GM18907 (cell line): ENCODE measurements at regions not wholly inside any gene's neighbourhood (a gene's known extent, or its start where the extent isn't known, plus 50 kb on each side); places are given as distances from the start of the nearest gene placed in this dataset.

Experiments used
- ATAC-seq: cut with Tn5 transposase; IDR thresholded peaks from one replicate; pipeline ENCODE4 v1.9.1; 2021; ENCODE audit warnings: mild to moderate bottlenecking, moderate library complexity; ENCODE audit not compliant: unreplicated experiment

DNA sequence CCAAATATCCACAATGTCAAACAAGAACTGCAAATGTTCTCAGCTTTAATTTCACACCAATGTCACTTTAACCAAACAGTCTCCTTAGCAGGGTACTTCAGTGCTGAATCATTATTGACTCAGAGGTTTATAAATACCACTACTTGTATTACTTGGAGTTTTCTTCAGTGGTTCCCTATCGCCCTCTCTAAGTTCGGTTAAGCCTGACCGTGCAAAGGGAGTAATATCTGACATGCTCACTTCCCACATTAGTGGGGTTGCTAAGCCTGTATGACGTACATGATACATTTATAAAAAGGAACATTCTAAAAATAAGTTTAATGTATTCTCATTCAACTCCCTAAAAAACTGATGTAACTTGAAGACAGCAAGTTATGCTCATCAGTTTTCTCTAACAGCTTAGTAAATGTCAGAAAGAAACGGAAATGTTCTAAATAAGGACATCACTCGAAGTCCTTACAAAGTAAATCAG, 93.1 kb upstream of the ZC3H12C start:
- peak; percentile 97 for ATAC-seq

DNA sequence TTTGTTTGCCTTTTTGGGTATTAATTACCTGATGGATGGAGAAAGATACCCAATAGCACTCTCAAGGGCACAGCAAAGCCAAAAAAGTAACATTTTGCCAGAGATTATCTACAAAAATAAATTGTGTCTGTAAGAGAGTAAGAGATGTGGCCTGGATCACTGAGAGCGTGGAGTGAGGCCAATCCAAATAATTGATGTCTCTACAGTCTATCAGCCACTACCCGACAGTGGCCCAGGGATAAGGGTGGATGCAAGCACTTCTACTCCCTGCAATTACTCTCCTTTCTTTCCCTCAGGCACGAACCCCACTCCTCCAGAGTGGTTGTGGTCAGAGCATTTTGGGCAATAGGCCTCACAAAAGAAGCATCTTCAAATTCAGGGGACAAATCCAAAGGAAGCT, 92.3 kb upstream of the ZC3H12C start:
- ATAC-seq: no peak

DNA sequence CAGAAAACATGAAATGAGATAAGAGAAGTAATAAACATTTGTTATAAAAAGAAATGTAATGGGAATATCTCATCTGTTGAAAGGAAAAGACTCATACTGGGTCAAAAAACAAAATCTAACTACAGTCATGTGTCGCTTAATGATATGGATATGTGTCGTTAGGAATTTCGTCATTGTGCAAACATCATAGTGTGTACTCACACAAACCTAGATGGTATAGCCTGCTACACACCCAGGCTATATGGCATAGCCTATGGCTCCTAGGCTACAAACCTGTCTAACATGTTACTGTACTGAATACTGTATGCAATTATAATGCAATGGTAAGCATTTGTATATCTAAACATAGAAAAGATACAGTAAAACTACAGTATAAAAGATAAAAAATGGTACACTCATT, 89.8 kb upstream of the ZC3H12C start:
- ATAC-seq: no peak

DNA sequence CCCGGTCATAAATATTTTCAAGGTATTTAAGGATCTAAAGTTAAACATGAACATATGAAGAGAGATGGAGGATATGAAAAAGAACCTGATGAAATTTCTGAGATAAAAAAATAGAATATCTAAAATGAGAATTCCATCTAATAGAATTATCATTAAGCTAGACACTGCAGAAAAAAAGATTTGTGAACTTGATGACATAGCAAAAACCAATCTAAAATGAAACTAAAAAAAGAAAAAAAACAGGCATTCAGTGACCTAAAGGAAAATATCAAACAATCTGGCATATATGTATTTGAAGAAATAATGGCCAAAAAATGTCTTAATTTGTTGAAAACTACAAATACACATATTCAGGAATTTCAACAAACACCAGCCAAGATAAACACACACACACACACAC, 81.6 kb upstream of the ZC3H12C start:
- ATAC-seq: no peak

DNA sequence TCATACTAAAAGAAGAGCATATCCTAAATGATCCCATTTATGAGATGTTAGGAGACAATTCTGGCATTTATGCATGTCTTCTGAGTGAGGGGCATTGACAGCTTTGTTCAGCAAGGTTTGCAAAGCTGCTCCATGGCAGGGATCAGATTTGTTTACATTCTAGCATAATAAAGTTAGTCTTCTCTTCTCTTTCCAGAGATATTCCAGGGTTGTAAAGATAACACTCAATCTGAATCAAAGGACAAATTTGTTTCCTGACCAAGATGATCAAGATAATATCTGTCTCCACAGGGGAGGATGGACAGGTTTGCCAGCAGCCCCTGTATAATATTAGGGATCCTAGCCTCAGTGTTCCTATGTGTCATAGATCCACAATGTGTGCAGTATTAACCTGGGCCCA, 77.5 kb upstream of the ZC3H12C start:
- ATAC-seq: no peak

DNA sequence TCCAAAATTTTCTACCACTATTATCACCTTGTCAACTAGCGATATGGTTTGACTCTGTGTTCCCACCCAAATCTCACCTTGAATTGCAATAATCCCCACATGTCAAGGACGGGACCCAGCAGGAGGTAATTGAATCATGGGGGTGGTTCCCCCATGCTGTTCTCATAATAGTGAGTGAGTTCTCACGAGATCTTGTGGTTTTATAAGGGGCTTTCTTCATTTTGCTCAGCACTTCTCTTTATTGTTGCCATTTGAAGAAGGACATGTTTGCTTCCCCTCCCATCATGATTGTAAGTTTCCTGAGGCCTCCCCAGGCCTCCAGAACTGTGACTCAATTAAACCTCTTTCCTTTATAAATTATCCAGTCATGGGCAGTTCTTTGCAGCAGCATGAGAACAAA, 73.5 kb upstream of the ZC3H12C start:
- ATAC-seq: no peak

DNA sequence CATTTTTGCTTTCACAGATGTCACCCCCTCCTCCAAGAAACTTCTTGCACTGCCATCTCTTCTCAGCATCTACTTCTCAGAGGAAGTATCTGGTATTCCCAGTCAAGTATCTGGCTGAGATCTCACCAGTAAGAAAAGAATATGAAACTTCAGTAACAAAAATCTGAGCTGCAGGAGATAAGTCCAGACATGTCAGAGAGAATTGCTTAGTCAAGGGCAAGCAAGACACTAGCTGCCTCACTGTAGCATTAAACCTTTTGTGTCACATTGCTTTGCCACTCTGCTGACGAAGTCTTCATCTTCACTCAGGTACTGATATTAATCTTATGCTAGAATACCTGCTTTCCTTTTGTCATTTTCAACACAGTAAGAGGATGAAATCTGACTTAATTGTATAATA, 70.6 kb upstream of the ZC3H12C start:
- no peak for ATAC-seq

DNA sequence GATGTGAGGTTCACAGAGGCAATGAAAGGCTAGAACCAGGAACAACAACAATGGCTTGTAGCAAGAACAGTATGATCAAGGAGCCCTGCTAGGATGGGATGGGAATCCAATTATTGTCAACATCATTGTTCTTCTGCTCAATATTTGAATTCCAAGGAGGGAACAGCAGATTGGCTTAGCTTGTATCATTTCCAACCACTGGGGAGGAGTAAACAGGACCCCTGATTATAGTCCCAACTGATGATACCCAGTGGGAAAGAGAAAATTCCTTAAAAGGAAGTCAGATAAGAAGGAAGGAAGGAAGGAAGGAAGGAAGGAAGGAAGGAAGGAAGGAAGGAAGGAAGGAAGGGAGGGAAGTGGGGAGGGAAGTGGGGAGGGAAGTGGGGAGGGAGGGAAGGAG, 69.5 kb upstream of the ZC3H12C start:
- no peak for ATAC-seq

DNA sequence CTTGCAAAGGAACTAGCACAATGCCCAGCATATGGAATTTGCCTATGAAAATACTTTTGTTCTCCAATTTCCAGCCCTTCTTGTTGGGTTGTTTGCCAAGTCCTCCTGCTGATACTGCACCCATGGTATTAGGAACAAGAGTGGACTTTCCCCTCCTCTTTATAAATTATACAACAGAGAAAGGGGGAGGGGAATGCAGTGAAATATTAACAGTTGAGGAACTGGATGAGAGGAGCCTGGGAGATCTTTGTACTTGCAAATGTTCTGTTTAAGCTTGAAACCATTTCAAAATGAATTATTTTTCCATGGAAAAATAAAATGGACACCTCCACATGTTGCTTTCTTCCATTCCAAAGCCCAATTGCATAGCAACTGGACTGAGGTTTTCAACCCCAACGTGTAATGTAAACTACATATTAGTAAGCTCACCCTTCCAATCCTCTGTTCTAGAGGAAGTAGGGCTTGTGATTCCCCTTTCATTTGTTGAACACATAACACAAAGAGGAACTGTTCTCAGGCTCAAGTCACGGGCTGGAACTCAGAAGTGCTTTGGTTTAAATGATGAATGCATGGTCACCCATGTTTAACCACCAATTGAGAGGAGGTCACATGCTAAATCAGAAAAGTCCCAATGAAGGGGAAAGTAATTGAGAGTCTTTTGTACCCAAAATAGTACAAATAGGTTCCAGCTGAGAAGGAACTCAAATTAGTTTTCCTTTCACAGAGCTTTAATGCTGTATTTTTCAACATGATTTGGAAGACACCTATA, 66.2 kb upstream of the ZC3H12C start:
- peak; percentile 91 for ATAC-seq

DNA sequence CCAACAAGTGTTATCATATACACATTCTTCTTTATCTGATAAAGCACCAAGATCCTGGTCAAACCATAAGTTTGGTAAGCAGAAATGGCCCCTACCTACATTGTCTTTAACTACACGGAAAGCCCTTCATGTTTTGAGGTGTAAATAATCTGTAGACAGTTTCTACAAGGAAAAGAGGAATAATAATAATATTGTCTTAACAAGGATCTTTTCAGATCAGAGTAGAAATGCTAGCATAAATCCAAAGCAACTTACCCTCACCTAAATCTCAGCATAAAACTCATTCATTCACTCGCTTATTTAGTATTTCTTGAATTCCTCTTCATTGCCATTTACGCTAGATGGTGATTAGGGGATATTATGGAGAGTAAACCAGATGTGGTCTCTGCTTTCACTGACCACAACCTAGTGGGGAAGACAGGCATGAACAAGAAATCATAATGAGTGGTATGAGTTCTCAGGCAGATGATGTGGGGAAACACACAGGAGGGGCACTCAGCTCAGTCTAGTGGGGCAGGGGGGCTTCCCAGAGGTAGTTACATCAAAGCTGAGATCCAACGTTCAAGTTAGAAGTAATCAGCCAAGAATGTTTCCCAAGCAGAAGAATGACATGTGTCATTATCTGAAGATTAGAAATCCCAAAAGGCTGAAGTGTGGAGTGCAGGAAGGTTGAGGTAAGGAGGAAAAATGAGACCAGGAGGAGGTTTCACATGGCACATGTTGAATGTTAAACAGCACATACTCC, 65.4 kb upstream of the ZC3H12C start:
- ATAC-seq: peak; percentile 66

DNA sequence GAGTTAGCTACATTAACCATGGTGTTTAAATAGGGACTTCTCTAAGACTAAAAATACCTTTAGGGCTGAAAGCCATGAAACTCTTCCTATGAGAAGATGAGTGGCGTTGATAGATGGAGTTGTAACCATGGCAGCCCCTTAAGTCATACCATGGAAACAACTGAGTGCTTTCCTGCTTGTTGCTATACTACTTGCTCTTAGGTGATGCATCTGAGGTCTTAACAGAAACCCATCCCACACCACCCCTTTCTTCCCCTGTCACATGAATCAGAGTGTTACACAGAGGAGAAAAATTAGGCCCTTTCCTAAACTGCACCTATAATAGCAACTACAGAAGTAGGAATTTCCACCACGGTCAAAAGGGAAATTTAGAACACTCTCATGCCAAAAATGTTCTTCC, 64.3 kb upstream of the ZC3H12C start:
- no peak for ATAC-seq

DNA sequence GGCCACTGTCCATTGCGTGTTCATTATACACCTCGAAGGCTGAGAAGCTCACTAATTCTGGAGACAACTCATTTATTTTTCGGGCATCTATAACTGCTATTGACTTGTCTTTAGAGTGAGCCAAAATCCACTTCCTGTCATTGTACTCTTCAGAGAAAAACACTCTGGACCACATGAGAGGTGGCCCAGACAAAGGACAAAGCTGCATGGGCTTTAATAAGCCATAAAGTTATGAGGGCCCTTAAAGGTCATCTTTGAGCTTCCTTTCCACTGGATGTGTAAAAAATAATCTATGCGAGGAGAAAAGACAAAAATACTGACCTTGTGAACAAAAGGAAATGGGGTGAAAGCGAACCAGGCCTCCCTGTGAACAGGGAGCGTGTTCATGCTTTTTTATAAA, 63.5 kb upstream of the ZC3H12C start:
- no peak for ATAC-seq

DNA sequence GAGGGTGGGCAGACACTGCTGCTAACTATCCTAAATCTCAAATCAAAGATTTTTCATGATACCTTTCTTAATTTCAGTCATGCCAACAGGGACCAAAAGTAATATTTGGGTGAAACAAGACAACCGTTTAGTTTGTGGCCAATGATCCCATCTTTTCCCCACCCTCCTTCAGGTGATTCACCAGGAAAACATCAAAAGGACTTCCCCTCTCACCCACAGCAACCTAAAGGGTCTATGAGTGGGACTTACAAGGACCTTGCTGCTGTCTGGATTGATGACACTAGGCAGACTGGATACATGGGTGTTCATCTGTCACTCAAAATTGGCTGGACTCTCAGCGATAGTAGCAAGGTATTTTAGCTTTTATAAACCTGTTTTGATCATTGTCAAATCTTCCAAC, 62.0 kb upstream of the ZC3H12C start:
- no peak for ATAC-seq

DNA sequence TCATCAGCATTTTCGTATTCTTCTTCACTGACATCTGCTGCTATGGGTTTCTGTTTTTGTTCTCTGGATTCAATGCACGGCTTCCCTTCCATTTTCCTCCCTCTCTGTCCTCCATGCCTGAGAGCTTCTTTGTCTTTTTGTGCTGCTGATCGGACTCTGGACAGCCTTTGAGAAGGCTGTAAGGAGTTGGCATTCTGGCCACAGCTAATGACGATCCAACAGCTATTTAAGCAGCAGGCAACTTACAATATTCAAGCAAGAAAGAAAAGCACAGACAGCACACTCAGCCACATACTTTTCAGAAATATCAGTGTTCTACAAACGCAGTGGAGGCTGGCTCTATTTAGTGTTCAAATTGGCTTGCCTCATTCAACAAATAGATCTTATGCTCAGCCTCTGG, 60.9 kb upstream of the ZC3H12C start:
- ATAC-seq: no peak

DNA sequence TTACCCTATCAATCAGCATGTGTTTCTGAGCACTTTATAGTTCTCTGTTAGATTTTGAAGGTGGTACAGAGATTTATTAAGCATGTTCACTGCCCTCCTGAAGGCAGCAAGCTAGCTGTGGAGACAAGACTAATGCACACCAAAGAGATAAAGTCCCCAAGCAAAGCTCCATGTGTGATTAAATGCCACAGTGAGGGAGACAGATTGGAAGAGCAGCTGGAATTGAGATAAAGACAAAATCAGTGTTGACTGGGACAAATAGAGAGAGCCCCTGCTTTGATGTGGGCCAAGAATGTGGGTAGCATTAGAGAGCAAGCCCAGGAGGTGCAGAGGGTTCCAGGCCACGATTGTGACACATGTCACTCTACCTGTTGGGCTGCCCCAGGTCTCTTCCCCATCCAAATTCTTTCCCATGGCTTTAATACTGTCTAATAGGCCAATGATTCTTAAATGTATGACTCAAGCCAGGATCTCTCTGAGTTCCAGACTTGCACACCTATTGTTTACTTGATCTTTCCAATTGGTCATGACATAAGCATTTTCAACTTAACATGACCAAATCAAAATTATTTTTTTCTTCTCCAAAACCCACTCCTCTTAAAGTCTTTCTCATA, 60.1 kb upstream of the ZC3H12C start:
- ATAC-seq: no peak

DNA sequence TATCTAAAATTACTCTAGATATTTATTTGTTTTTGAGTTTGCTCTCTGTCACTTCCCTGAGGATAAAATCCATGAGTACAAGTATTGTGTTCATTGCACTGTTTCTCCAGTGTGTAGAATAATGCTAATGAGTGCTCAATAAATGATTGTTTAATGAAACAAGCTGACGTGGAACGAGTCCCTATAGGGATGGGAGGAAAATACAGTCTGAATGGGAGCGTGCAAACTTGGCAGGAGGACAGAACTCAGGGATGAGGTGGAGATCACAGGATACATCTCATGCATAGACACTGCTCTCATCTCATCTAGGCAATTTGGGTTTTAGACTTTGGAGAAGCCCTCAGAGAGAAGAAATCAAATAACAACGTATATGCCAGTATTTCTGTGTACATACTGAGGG, 58.4 kb upstream of the ZC3H12C start:
- no peak for ATAC-seq

DNA sequence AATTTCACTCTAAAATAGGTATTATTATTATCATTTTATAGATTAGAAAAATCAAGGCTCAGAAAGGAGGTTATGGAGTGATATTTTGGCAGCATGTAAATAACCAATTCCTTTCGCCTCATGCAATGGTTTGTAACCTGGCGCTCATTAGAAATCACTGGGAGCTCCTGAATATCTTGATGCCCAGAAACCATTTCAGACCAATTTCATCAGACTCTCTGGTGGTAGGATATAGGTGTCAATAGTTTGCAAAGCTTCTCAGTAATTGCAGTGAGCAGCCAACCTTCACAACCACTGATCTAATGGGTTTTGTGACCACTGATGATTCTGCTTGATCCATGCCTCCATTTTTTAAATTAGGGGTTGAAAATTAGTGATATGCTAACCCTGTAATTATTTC, 57.8 kb upstream of the ZC3H12C start:
- ATAC-seq: no peak

DNA sequence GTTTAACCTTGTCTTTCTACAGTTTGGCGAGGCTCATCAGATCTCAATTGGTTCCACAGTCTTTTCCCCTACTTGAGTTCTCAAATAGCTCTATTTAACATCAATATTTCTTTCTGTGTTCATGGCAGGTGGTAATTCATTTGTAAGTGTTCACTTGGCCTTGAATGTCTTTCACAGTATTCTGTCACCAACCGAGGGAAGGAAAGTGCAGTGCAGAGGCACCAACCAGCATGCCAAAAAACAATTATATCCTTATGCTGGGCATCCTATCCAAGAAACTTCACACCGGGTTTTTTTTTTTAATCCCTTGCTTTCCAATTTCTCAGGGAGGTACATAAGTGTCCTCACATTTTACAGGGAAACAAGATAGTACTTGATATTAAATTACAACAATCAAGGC, 55.0 kb upstream of the ZC3H12C start:
- no peak for ATAC-seq
